LoVo (cell line): ENCODE measurements at regions not wholly inside any gene's neighbourhood (a gene's known extent, or its start where the extent isn't known, plus 50 kb on each side); places are given as distances from the start of the nearest gene placed in this dataset.

Experiments used
- DNase-seq: peaks from one replicate; pipeline ENCODE4 v3.0.0-alpha.2; 2016; ENCODE audit warnings: low spot score

DNA sequence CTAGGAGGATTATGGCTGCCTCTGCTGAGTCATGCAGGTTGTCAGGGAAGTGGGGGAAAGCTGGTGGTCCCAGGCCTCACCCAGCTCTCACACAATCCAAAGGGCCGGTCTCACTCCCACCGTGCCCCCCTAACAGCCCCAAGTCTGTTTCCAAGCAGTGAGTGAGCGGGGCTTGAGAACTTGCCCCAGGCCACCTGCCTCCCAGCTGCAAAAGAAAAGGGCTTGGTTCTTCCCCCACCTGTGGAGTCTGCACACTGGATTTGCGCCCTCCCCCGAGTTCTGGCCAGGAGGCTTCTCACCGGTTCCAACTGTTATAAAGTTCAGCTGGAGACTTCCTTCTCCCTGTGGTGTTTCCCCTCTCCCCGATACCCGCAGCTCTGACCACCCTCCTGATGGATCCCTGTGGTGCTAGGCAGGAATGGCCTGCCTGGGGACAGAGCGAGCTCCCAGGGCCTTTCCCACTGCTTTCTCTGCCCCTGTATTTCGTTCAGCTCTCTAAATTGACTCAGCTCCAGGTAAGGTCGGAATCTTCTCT lies 222.3 kb downstream of the BARHL2 start:
- DNase-seq = no peak

DNA sequence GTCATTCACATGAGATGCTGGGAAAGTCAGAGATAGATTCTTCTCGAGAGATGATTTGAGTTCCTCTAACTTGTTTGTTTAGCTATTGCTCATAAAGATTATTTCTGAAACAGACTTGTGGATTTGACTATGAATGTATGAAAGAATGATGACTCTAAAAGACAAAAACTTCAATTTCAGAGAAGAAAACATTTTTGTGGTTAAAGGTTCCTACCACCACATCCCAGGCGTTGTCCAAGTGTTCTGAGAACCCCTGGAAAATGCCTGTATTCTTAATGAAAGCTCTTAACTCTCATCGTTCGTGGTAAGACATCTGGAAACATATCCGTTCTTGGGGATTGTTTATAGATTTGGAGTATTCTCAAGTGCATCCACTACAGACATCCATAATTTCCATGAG lies 228.7 kb downstream of the BARHL2 start:
- no peak for DNase-seq

DNA sequence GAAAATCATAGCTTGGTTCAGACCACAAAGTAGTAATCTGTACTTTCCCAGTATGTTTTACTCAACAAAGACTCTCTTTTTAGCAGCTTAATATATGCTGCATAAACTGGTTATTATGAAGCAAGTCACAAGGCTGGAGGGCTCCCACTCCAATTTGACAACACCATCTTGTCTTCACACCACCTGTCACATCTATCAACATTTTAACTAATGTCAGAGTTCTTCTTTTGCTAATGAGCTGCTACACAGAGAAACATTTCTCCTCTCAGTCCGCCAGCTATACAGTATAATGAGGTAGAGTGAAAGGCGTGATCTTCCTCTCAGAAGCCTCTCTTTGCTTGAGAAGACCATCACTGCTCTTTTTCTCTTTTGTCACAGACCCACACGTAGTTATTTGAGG lies 230.1 kb downstream of the BARHL2 start:
- DNase-seq = no peak

DNA sequence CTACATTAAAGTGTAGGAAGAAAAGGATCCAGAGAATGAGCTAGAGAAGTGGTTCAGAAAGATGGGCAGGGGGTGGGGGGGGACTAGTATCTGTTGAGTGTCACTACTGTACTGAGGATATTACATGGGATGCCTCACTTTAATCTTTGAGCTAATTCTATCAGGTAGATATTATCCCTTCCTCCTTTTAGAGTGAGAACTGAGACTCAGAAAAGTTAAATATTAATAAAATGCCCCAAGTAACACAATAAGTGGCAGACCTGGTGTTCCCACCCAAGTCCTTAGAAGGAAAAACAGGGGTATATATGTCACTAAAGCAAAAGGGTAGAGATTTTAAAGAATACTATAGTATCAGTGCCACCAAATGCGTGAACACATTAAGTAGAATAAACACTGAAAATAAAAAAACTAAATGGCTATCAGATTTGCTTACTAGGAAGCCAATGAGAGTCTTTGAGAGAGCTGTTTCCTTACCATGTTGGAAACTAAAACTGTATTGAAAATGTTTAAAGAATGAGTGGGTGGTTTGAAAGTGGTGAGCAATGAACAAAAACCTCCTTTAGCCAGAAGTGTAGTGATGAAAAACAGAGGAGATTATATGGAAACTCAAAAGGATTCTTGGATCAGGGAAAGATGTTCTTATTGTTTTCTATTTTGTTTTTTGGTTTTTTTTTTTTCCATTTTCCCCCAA lies 230.8 kb downstream of the BARHL2 start:
- DNase-seq = no peak

DNA sequence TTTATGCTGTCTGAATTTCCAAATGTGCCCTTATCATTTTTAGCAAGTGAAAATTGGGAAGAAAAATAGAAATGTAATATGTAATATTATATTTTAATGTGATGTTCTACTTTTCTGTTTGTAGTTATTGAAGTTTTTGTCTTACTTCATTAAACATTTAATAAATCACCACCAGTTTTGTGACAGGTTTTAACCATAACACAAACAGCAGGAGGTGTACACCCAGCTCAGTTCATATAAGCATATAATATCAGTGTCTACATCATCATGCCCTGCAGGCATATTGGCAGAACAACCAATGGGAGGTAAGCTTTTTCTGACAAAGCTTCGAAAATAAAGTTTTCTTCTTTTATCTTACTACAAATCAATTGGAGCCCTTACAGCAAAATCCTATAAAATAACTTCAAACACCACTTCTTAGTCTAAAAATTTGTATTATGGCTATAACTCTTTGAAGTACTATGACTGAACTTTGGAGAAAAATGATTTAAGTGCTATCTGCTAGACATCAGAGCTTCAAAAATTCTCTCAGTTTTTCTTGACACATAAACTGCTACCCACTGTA lies 236.7 kb downstream of the BARHL2 start:
- DNase-seq = no peak

DNA sequence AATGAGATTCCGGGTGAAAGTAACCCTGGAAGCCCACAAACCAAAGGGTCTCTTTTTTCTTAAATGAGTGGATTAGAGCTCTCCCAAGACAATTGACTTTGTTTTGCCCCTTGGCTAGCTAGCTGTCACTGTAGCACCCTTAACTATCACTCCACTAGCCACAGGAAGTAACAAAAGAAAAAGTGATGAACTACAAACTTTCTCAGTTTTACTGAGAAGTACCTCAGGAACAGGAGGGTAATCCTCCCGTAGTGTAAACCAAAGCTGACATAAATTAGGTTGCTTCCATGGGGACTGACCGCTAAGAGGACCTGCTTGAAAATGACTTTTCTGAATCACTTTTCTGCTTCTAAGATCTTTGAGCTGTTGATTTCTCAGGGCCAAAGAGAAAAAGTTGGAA lies 240.1 kb downstream of the BARHL2 start:
- DNase-seq = no peak

DNA sequence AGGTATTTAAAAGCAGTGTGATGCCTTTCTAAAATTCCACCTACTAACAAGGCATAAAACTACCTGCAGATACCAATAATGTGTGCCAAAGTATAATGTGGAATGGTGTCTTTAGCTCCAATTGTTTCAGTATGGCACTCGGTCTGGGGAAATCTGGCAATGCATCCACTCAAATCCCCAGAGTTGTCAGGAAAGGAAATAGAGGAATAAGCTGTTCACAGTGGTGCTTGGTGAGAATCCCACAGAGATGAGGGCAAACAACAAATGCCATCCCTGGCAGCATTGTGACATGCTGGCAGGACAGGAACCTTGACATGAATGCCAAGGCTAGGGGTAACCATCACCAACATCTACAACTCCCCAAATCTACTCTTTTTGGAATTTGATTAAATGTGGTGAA lies 240.7 kb downstream of the BARHL2 start:
- no peak for DNase-seq

DNA sequence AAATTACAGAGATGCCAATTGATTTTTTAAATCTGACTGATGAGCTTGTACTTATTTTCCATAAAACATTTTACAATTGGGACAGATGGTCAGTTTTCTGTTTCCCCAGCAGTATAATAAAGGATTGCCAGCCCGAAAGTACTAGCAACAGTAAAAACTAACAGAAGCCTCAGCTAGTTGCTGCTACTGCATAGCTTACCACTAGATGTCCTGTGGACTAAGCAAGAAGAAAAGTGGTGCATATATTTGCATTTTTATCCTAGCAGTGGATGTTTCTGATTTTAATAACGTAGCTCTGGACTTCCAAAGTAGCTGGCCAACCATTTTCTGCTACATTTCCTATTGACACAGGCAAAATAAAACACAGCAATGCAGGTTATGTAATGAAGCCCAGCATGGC lies 241.5 kb downstream of the BARHL2 start:
- DNase-seq = no peak

DNA sequence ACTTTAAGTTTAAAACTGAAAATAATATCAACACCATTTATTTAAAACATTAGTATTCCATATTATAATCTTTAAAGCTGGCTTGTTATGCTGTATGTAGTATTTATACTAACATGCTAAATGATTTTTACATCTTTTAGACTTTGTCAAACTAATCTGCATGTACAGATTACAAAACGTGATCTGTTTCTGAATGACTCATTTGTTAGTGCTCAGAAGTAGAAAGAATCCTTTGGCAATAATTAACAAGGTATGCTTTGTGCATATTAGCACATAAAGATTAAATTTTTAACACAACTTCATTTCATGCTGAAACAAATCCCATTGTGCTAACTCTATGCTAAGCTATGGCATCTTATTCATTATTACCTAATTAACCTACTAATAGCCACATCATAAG lies 242.4 kb downstream of the BARHL2 start:
- no peak for DNase-seq

DNA sequence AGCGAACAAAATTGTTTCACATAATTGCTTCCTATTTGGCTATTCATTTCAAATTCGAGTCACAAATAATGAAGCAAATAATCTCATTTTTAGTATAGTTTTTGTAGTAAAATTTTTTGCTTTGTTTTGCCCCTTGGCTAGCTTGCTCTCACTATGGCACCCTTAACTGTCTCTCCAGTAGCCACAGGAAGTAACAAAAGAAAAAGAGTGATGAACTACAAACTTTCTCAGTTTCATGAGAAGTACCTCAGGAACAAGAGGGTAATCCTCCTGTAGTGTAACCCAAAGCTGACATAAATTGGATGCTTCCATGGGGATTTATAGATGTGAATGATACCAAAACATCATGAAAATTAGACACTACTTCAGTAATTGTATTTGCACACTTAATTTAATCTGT lies 242.9 kb downstream of the BARHL2 start:
- no peak for DNase-seq

DNA sequence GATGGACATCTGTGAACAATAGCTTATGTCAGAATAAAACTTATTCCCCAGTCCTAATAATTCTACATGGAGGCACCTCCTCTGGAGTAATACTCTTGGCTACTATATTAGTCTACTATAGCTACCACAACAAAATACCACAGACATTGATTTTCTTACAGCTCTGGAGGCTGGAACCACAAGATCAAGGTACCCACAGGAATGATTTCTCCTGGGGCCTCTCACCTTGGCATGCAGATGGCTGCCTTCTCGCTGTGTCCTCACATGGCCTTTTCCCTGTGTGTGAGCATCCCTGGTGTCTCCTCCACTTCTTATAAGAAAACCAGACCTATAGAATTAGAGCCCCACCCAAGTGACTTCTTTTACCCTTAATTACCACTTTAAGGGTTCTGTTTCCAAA lies 244.3 kb downstream of the BARHL2 start:
- DNase-seq = no peak

DNA sequence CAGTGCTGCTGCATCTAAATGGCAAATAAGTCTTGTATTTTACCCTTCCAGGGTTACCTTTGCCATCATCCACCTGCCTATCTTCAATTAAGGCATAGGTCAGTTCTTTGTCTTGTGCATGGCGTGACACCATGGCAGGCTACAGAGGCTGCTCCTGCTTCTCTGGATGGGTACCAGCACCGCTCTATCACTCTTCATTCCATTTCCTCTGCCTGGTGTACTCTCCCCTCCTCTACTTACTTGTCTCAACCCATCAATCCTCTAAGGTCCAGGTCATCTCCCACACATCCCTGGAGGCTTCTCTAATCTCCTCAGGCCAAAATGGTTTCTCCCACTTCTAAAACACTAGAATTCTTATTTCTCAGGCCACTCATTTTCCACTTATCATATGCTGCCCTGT lies 257.5 kb downstream of the BARHL2 start:
- DNase-seq = no peak

DNA sequence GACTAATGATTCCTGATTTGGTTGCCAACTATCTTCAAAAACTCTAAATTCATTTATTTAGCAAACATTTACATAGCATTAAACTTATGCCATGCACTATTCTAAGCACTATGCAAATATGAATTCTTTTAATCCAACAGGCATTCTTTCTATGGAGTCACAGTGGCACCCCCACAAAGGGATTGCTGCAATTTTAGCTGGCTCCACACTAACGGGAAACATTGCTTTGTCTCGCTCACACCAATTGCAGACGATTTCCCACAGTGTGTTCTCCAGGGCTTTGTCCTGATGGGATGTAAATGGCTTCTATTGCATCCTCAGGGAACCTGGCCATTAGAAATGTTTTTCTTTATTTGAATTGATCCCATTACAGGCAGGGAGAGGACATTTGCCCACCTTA lies 259.1 kb downstream of the BARHL2 start:
- DNase-seq = no peak

DNA sequence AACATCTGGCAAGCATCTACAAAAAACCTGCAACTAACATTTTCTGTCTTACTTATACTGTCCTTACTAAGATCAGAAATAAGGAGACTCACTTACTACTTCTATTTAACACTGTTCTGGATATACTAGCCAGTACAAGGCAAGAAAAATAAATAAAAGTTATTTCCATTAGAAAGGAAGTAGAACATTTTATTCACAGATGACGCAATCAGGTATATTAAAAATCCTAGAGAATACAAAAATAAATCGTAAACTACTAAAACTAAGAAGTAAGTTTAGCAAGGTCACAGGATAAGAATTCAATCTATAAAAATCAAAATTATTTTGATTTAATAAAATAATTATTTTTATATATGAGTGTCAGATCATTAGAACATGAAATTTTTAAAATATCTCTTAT lies 264.6 kb downstream of the BARHL2 start:
- DNase-seq = no peak

DNA sequence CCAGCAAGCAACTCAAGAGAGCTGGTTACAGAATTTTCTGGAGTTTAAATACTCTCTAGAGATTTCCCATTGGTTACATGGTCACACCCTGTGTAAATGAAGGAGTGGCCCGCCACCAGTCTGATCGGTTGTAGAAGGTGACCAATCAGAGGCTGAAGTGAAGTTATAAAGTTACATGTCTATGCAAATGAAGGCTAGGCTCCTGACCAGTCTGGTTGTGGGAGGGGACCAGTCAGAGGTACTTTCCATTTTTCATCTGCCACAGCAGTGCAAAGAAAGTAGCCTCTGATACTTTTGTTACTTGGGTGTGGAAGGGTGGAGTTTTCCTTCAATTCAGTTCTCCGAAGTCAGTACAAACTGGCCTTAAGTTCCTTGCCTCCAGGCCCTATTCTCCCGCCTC lies 273.7 kb downstream of the BARHL2 start:
- DNase-seq = no peak

DNA sequence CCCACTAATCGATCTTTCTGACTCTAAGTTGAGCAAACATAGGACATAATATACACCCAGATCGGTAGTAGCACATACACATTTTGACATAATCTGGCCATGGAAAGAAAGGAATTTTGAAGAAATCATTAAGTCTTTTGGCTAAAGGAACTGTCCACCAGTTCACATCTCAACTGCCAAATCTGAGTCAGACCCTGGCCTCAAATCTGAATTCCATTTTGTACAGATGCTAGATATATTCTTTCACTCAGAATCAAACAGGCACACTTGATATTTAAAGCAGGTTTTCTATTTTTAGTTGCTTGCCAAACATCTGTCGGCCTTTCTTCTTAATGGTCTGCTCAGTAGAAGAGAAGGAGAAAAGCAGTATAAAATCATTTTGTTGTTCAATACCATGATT lies 281.8 kb downstream of the BARHL2 start:
- no peak for DNase-seq

DNA sequence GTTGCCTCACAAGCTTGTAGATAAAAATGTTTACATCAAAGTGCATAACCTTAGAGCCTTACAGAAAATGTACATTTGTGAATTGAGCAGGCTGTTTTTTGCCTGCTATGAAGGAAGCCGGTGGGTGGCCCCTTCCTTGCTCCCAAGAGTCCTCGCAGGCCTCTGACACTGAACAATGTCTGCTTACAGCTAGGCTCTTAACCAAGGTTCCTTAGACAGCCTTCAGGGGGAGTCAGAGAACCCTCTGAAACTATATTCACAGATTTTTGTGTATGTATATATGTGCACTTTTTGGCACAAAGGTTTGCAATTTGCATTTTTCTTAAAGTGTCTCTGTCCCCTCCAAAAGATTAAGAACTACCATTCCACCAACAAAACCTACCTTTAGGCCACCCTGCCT lies 282.6 kb downstream of the BARHL2 start:
- DNase-seq = no peak

DNA sequence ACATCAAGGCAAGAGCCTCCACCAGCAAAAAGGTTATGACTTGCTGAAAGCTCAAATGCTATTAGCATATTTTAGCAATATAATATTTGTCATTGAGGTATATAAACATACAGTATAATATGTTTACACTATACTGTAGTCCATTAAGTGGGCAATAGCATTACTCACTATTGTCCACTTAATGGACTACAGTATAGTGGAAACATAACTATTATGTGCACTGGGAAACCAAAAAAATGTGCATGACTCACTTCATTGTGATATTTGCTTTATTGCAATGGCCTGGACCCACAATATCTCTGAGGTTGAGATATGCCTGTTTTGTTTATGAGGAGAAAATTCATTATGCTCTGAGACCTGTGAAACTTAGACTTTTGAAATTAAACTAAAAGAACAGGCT lies 300.0 kb downstream of the BARHL2 start:
- no peak for DNase-seq

DNA sequence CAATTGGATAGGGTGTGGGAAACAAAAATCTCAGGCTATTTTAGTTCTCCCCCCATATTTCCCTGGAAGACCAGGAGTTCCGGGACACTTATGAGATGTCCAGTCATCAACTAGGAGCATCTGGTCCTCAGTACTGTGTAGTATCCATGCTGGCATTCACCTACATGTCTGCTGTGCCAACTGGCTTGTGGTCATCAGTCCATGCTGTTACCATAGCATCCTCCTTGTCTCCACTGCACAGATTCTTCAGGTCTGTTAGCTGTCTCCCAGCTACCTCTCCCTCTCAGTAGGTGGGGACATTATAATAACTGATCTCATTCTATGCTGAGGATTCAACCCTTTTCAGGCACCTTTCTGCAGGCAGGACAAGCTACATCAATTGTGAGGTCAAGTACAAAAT lies 302.9 kb downstream of the BARHL2 start:
- no peak for DNase-seq

DNA sequence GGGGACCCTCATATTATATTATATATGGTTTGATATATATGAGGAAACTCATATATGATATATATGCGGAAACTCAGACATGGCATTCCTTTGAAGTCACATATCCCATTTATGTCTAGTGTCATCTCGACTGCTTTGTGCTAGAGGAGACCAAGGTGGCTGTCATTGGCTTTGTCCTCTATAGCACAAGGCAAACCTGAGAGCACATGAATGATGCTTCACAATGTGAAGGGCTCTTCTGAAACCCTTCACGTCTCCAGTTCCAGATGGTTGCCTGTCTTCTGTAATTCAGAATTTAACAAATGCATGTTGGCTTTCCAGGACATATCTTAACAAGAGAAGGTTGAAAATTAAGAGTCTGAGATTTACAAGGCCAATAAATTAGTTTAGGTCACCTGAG lies 303.6 kb downstream of the BARHL2 start:
- DNase-seq = no peak

DNA sequence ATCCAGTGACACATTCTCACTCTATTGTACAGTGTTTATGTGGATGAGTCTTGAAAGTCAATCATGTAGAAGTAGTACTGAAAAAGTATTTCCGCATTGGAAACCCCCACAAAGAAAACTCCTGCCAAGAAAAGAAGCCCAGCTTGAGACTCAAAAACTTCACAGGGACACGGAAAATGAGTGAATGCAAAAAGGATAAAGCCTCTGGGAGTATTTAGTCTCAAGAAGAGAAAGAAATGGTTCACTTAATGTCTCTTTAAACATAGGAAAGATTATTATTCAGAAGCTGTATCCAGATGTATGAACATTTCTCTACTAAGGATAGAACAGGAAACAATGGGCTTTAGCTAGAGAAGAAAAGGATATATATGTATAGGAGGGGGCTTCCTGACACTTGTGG lies 304.5 kb downstream of the BARHL2 start:
- no peak for DNase-seq

DNA sequence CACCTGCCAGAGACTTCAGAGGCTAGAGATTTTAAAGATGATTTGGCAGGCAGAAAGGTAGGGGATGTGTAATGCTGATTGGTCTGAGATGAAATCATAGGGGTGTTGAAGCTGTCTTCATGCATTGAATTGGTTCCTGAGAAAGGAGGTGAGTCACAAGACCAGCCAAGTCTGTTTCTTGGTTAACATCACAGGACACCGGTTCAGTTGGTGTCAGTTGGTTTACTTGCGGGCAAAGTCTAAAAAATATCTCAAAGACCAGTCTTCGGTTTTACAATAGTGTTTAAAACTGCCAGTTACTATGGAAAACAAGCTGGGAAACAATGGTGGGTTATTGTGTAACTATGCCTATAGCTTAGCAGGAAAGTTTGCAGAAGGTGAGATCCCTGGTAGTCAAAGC lies 305.9 kb downstream of the BARHL2 start:
- no peak for DNase-seq

DNA sequence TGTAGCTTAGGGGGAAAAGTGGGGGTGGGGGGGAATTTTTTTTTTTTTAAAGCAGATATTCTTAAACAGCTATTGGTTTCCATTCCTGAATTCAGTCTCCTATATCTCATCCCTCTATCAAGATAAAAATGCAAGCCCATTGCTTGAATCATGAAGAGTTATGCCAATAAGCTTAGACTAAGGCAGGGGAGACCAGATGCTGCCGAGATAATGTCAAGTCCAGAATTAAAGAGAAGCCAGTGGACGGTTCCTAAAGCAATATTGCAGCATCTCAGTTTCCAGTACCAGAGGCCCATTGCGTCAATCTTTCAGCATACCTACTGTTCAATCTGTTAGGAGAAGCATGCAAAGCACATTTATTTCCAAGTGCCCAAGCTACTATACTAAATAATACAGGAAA lies 309.4 kb downstream of the BARHL2 start:
- DNase-seq = no peak

DNA sequence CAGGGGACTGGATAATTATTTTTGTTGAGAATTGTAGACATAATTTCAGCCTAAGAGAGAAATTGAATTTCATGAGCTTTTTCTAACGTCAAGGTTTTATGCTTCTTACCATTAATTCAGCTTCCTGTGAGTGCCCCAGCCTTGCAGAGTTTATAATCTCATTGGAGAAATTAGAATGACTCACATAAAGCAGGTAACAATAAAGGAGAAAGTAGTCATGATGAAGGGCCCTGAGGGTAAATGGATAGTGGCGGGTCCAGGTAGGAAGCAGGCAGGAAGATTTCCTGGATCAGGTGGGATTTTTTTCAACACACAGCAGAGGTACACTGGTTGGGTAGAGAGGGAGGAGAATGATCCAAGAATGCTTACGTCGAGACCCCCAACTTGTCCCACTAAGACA lies 311.4 kb downstream of the BARHL2 start:
- no peak for DNase-seq
